ENCODE measurements at regions not wholly inside any gene's neighbourhood (a gene's known extent, or its start where the extent isn't known, plus 50 kb on each side); places are given as distances from the start of the nearest gene placed in this dataset.

DNA sequence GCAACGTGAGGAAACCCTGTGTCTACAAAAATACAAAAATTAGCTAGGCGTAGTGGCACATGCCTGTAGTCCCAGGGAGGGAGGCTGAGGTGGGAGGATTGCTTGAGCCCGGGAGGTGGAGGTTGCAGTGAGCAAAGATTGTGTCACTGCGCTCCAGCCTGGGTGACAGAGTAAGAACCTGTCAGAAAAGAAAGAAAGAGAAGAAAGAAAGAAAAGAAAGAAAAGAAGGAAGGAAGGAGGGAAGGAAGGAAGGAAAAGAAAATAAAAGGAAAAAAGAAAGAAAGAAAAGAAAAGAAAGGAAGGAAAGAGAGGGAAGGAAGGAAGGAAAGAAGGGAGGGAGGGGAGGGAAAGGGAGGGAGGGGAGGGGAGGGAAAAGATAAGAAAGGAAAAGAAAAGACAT is 89.9 kb upstream of the HPCAL1 start:
- Mint-ChIP-seq H3K27ac (no peak overlapping the region), H3K4me1 (peaks cover 15% of the 10 kb centered on the region), H3K4me3 (no peak overlapping the region), H3K9me3 (no peaks in the 10 kb centered on the region), H3K27me3 (ENCODE audit: insufficient read depth, low read depth, poor library complexity) (peaks cover 6% of the 10 kb centered on the region), H3K36me3 (ENCODE audit: low read depth) (no peaks in the 10 kb centered on the region)
- Histone ChIP-seq H3K27me3 (ENCODE audit: insufficient read depth) (no peaks in the 10 kb centered on the region), H2AFZ (no peak overlapping the region), H3K9me2 (ENCODE audit: insufficient read depth) (no peaks in the 10 kb centered on the region), H3K4me1 (ENCODE audit: insufficient read depth) (0 out of 2 replicates have a peak, but pooled peaks cover 4% of the 10 kb centered on the region), H4K20me1 (replicated peaks; ENCODE audit: insufficient read depth) (no peaks in the 10 kb centered on the region; the same call in 1 of the 2 replicates), H3K79me2 (replicated peaks; ENCODE audit: insufficient read depth) (no peaks in the 10 kb centered on the region), H3K36me3 (ENCODE audit: insufficient read depth) (no peaks in the 10 kb centered on the region), H3F3A (replicated peaks; ENCODE audit: low read depth) (no peaks in the 10 kb centered on the region), H3K27ac (ENCODE audit: low read depth) (no peak overlapping the region), H3K4me2 (no peak overlapping the region), H3K4me3 (no peak overlapping the region)
- TF ChIP-seq ZNF114 (CRISPR knock-in tag; IDR thresholded peaks at IDR 0.05) (no peak), STAT1 (IDR thresholded peaks at IDR 0.05; ENCODE audit: unreplicated experiment) (no peak), CREB1 (CRISPR knock-in tag; IDR thresholded peaks at IDR 0.05; ENCODE audit: low read depth) (no peak), EZH2 (IDR thresholded peaks at IDR 0.05; ENCODE audit: low read depth, unreplicated experiment) (no peak), NANOG (IDR thresholded peaks at IDR 0.05; ENCODE audit: borderline replicate concordance) (no peak), JUNB (IDR thresholded peaks at IDR 0.05; ENCODE audit: unreplicated experiment) (no peak), ZNF331 (CRISPR knock-in tag; IDR thresholded peaks at IDR 0.05; ENCODE audit: low read depth) (no peak), EZH2phosphoT487 (IDR thresholded peaks at IDR 0.05; ENCODE audit: unreplicated experiment) (no peak), POLR2AphosphoS5 (IDR thresholded peaks at IDR 0.05; ENCODE audit: low read depth) (no peak)
- TF ChIP-seq, protein P1, sequence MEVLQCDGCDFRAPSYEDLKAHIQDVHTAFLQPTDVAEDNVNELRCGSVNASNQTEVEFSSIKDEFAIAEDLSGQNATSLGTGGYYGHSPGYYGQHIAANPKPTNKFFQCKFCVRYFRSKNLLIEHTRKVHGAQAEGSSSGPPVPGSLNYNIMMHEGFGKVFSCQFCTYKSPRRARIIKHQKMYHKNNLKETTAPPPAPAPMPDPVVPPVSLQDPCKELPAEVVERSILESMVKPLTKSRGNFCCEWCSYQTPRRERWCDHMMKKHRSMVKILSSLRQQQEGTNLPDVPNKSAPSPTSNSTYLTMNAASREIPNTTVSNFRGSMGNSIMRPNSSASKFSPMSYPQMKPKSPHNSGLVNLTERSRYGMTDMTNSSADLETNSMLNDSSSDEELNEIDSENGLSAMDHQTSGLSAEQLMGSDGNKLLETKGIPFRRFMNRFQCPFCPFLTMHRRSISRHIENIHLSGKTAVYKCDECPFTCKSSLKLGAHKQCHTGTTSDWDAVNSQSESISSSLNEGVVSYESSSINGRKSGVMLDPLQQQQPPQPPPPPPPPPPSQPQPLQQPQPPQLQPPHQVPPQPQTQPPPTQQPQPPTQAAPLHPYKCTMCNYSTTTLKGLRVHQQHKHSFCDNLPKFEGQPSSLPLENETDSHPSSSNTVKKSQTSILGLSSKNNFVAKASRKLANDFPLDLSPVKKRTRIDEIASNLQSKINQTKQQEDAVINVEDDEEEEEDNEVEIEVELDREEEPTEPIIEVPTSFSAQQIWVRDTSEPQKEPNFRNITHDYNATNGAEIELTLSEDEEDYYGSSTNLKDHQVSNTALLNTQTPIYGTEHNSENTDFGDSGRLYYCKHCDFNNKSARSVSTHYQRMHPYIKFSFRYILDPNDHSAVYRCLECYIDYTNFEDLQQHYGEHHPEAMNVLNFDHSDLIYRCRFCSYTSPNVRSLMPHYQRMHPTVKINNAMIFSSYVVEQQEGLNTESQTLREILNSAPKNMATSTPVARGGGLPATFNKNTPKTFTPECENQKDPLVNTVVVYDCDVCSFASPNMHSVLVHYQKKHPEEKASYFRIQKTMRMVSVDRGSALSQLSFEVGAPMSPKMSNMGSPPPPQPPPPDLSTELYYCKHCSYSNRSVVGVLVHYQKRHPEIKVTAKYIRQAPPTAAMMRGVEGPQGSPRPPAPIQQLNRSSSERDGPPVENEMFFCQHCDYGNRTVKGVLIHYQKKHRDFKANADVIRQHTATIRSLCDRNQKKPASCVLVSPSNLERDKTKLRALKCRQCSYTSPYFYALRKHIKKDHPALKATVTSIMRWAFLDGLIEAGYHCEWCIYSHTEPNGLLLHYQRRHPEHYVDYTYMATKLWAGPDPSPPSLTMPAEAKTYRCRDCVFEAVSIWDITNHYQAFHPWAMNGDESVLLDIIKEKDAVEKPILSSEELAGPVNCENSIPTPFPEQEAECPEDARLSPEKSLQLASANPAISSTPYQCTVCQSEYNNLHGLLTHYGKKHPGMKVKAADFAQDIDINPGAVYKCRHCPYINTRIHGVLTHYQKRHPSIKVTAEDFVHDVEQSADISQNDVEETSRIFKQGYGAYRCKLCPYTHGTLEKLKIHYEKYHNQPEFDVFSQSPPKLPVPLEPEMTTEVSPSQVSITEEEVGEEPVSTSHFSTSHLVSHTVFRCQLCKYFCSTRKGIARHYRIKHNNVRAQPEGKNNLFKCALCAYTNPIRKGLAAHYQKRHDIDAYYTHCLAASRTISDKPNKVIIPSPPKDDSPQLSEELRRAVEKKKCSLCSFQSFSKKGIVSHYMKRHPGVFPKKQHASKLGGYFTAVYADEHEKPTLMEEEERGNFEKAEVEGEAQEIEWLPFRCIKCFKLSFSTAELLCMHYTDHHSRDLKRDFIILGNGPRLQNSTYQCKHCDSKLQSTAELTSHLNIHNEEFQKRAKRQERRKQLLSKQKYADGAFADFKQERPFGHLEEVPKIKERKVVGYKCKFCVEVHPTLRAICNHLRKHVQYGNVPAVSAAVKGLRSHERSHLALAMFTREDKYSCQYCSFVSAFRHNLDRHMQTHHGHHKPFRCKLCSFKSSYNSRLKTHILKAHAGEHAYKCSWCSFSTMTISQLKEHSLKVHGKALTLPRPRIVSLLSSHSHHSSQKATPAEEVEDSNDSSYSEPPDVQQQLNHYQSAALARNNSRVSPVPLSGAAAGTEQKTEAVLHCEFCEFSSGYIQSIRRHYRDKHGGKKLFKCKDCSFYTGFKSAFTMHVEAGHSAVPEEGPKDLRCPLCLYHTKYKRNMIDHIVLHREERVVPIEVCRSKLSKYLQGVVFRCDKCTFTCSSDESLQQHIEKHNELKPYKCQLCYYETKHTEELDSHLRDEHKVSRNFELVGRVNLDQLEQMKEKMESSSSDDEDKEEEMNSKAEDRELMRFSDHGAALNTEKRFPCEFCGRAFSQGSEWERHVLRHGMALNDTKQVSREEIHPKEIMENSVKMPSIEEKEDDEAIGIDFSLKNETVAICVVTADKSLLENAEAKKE (CRISPR knock-in tag; IDR thresholded peaks at IDR 0.05), result no peak
- TF ChIP-seq, protein P2, sequence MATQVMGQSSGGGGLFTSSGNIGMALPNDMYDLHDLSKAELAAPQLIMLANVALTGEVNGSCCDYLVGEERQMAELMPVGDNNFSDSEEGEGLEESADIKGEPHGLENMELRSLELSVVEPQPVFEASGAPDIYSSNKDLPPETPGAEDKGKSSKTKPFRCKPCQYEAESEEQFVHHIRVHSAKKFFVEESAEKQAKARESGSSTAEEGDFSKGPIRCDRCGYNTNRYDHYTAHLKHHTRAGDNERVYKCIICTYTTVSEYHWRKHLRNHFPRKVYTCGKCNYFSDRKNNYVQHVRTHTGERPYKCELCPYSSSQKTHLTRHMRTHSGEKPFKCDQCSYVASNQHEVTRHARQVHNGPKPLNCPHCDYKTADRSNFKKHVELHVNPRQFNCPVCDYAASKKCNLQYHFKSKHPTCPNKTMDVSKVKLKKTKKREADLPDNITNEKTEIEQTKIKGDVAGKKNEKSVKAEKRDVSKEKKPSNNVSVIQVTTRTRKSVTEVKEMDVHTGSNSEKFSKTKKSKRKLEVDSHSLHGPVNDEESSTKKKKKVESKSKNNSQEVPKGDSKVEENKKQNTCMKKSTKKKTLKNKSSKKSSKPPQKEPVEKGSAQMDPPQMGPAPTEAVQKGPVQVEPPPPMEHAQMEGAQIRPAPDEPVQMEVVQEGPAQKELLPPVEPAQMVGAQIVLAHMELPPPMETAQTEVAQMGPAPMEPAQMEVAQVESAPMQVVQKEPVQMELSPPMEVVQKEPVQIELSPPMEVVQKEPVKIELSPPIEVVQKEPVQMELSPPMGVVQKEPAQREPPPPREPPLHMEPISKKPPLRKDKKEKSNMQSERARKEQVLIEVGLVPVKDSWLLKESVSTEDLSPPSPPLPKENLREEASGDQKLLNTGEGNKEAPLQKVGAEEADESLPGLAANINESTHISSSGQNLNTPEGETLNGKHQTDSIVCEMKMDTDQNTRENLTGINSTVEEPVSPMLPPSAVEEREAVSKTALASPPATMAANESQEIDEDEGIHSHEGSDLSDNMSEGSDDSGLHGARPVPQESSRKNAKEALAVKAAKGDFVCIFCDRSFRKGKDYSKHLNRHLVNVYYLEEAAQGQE (IDR thresholded peaks at IDR 0.05; ENCODE audit: unreplicated experiment), result no peak
- TF ChIP-seq, protein P3, sequence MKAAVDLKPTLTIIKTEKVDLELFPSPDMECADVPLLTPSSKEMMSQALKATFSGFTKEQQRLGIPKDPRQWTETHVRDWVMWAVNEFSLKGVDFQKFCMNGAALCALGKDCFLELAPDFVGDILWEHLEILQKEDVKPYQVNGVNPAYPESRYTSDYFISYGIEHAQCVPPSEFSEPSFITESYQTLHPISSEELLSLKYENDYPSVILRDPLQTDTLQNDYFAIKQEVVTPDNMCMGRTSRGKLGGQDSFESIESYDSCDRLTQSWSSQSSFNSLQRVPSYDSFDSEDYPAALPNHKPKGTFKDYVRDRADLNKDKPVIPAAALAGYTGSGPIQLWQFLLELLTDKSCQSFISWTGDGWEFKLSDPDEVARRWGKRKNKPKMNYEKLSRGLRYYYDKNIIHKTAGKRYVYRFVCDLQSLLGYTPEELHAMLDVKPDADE (IDR thresholded peaks at IDR 0.05), result no peak
- TF ChIP-seq, protein P4, sequence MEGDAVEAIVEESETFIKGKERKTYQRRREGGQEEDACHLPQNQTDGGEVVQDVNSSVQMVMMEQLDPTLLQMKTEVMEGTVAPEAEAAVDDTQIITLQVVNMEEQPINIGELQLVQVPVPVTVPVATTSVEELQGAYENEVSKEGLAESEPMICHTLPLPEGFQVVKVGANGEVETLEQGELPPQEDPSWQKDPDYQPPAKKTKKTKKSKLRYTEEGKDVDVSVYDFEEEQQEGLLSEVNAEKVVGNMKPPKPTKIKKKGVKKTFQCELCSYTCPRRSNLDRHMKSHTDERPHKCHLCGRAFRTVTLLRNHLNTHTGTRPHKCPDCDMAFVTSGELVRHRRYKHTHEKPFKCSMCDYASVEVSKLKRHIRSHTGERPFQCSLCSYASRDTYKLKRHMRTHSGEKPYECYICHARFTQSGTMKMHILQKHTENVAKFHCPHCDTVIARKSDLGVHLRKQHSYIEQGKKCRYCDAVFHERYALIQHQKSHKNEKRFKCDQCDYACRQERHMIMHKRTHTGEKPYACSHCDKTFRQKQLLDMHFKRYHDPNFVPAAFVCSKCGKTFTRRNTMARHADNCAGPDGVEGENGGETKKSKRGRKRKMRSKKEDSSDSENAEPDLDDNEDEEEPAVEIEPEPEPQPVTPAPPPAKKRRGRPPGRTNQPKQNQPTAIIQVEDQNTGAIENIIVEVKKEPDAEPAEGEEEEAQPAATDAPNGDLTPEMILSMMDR (conservative IDR thresholded peaks at IDR 0.05; ENCODE audit: low read depth in 2 of 2), result no peak
- DNase-seq (ENCODE audit: low spot score), result no peak
- ATAC-seq, result no peak
